ENCODE measurements at regions not wholly inside any gene's neighbourhood (a gene's known extent, or its start where the extent isn't known, plus 50 kb on each side); places are given as distances from the start of the nearest gene placed in this dataset.
"Not testable (repeated sequence)": the region's sequence is repeated elsewhere in the genome, so short reads cannot be mapped to it uniquely, and the experiment has no call there.

- no peak for DNase-seq
Observed at GRCh38 chr1:187985897-187986654, 1157.3 kb downstream of the PLA2G4A start.

- no peak for DNase-seq
Observed at GRCh38 chr1:187987236-187987776, 1158.6 kb downstream of the PLA2G4A start.

DNA sequence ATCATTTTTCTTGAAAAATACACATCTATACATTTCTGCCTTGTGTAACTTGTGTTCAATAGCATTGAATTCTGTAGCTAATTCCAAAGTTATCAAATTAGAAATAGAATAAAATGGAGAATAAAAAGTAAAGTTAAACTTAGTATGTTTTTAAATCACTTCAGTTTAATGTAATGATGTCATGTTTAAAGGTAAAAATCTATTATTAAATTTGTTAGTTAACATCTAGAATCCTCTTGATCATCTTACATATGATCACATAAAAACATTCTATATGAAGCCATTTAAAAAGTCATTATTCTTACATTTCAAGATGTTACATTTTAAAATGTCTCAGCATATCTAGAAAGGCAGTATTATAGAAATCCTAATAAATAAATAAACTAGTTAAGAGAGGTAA, 1163.2 kb downstream of the PLA2G4A start:
- no peak for DNase-seq

DNA sequence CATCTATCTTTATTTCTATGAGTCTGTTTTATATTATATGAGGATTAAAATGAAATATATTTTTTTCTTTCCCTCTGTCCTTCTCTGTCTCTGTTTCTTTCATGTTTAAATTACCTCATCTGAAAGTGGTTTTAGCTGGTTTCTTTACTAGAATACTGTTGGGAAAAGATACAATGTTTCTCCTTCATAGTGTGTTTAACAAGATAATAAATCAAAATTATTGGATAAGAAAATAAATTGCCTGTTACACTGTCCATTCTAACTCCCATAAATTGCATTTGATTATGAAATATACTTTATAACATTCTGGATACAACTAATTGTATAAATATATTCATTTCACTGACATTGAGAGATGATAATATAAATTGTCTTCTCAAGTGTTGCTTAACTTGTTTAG, 1168.0 kb downstream of the PLA2G4A start:
- DNase-seq: no peak

GRCh38 chr1:187999973-188000372, 1171.2 kb downstream of the PLA2G4A start:
- no peak for DNase-seq

- not testable (repeated sequence) for DNase-seq
Observed at GRCh38 chr1:188003687-188004086, 1174.9 kb downstream of the PLA2G4A start.

DNA sequence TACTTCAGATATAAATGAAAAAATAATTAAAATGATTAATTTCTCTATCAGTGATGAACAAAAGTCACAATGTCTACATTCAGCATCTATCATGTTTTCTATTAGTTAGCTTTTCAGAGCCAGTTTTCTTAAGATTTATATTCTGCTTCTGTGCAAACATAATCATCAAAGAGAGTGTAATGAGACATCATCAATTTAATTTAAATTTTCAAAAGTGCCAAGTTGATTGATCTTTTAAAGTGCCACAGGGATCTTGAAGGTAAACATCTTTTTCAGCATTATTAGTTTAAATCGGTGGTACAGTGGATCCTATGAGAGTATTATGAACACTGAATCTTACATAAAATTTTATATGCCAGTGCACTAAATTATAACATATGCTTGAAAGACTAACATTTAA, 1176.1 kb downstream of the PLA2G4A start:
- no peak for DNase-seq

DNA sequence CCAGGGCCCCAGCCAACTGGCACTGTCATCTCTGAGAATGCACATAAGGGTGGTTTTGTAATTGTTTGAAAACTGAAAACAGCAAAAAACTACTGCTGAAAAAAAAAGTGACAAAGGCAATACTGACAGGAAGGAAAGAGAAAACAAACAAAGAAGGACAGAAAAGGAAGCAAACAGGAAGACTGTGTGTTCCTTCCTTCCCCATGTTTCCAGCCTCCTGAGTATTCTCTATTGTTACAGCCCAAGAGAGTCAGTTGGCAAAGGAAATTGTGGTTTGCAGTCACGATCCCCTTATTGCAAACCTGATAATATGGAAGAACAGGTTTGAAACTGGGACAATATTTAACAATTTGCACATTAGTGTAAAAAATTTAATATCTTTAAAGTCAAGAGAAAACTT, 1177.6 kb downstream of the PLA2G4A start:
- DNase-seq: no peak

DNA sequence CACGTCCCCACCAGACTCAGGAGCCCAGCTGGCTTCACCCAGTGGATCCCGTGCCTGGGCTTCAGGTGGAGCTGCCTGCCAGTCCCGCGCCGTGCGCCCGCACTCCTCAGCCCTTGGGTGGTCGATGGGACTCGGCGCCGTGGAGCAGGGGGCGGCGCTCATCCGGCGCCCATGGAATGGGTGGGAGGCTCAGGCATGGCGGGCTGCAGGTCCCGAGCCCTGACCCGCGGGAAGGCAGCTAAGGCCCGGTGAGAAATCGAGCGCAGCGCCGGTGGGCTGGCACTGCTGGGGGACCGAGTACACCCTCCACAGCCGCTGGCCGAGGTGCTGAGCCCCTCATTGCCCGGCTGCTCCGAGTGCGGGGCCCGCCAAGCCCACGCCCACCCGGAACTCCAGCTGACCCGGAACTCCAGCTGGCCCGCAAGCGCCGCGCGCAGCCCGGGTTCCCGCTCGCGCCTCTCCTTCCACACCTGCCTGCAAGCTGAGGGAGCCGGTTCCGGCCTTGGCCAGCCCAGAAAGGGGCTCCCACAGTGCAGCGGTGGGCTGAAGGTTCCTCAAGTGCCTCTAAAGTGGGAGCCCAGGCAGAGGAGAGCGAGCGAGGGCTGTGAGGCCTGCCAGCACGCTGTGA, 1184.6 kb downstream of the PLA2G4A start:
- not testable (repeated sequence) for DNase-seq

GRCh38 chr1:188017921-188018320, 1189.2 kb downstream of the PLA2G4A start:
- no peak for DNase-seq

GRCh38 chr1:188022661-188023060, 1193.9 kb downstream of the PLA2G4A start:
- DNase-seq: no peak

GRCh38 chr1:188023206-188023605, 1194.5 kb downstream of the PLA2G4A start:
- DNase-seq: no peak

GRCh38 chr1:188027613-188028012, 1198.9 kb downstream of the PLA2G4A start:
- DNase-seq: no peak

GRCh38 chr1:188037572-188037971, 1208.8 kb downstream of the PLA2G4A start:
- DNase-seq: not testable (repeated sequence)

DNA sequence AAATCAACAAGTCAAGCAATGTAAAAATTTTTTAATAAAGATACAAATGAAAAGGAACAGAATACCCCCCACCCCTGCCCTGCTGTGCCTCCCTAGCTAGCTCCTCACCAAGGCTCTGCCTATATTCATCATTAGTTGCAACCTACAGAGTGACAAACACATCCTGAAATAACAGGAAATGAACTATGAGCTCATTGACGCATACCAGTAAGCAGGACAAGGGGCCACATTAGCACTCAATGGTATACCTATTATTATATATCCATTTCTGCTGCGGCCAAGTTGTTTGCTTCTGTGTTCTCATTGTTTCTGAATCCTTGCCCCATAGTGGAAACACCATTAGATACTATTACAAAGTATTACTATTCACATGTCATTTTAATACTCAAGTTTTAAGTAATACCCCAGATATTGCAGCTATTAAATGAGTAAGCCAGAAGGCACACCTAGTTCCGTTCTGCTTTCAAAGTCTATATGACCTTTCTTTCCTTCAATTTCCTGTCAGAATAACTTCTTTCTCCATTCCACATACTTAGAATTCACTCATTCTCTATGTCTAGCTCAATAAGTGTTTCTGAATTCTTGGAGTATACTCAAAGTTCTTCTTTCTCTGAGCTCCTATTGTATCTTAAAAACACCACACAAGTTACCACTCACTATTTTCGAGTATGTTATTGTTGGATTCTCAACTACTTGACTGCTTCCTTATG, 1214.9 kb downstream of the PLA2G4A start:
- DNase-seq: no peak

GRCh38 chr1:188050250-188050649, 1221.5 kb downstream of the PLA2G4A start:
- DNase-seq: no peak

DNA sequence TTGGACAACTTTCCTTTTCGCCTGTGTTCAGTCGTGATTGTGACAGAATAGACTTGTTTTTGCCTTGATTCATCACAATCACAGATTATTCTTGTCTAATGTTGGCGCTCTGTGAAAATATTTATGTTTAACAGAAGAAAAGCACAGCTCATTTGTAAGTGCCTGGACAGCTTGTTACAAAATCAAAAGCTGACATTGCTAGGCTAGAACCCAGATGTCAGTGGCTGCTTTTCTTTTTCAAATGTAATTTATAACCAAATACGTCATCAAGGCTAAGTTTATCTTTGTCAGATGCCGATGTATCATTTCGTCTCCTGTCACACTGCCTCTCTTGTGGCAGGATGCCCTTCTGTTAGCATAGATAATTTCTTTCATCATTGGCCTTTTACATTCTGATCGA, 1227.3 kb downstream of the PLA2G4A start:
- no peak for DNase-seq

- no peak for DNase-seq
Observed at GRCh38 chr1:188058801-188059200, 1230.1 kb downstream of the PLA2G4A start.

DNA sequence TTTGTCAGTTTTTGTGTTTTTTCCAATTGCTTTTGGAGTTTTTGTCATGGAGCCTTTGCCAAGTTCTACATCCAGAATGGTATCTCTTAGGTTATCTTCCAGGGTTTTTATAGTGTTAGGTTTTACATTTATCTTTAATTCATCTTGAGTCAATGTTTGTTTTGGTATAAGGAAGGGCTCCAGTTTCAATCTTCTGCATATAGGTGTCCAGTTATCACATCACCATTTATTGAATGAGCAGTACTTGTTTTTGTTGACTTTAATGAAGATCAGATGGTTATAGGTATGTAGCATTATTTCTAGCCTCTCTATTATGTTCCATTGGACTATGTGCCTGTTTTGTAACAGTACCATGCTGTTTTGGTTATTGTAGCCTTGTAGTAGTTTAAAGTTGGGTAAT, 1233.1 kb downstream of the PLA2G4A start:
- no peak for DNase-seq

DNA sequence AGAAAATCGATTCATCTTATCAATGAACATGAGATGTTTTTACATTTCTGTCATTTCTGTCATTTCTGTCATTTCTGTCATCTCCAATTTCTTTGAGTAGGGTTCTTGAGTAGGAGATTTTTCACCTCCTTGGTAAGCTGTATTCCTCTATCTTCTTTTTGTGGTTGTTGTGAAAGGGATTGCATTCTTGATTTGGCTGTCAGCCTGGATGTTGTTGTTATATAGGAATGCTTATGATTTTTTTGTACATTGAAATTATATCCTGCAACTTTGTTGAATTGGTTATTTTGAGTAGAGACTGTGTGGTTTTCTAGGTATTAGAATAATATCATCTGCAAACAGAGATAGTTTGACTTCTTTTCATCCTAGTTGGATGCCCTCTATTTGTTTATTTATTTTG, 1233.7 kb downstream of the PLA2G4A start:
- no peak for DNase-seq

- no peak for DNase-seq
Observed at GRCh38 chr1:188065917-188066316, 1237.2 kb downstream of the PLA2G4A start.

GRCh38 chr1:188070848-188071247, 1242.1 kb downstream of the PLA2G4A start:
- no peak for DNase-seq

DNA sequence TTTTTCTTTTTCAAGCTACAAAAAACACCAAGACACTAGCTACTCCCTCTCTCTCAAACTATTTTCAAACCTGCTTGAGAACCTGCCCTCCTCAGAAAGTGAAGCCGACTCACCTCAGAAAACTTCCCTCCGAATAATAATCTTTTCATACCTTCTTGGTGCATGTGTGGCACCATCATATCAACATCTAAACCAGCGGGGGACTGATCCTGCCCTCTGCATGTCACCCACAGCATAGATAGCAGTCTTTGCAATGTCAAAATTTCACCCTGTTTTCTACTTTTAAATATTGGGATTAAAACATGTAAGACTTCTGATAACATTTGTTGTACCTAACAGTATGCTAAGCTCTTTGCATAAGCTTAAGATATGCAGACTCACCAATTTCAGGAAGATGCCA, 1260.3 kb downstream of the PLA2G4A start:
- no peak for DNase-seq

DNA sequence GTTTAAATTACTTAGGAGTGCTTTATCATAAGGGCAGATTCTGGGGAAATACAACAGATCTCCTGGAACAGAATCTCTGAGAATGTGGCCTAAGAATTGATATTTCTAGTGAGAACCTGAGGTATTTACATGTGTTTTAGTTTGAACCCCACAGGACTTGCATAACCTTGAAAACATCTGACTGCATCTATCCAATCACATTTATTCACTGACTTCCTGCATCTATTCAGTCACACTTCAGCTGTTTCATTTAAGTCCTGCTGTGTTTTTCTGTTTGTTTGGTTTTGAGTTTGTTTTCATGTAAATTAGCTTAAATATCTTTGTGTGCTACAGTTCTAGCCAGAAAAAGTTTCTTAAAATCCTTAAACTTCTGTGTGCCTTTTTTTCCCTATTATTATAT, 1260.7 kb downstream of the PLA2G4A start:
- no peak for DNase-seq
